Activated B cell treated with CpG ODN at 0.5 μM for 24 hours (primary cell): ENCODE measurements at regions not wholly inside any gene's neighbourhood (a gene's known extent, or its start where the extent isn't known, plus 50 kb on each side); places are given as distances from the start of the nearest gene placed in this dataset.

Experiments used
- ATAC-seq: fragments of 200-7000 bp; cut with Tn5 transposase; one replicate; pipeline ENCODE4 v1.10.0; 2021; ENCODE audit warnings: low read depth, mild to moderate bottlenecking, moderate library complexity
- CTCF ChIA-PET: fragments of 350-600 bp; sonication (Branson Sonifier 250); formaldehyde crosslinking; loops from one replicate; lab custom pipeline; 2021; ENCODE audit warnings: antibody characterized with exemption; lab: Charles Lee
- POLR2A ChIA-PET: fragments of 350-600 bp; sonication (Branson Sonifier 250); formaldehyde crosslinking; loops from one replicate; lab custom pipeline; 2021; ENCODE audit warnings: antibody characterized with exemption; lab: Charles Lee
- DNase-seq: peaks from one replicate; pipeline ENCODE4 v3.0.0; 2022
- H3K27ac Mint-ChIP-seq: one replicate; pipeline ENCODE4 v1.8.0; 2020; ENCODE audit warnings: mixed read lengths
- H3K27me3 Mint-ChIP-seq: one replicate; pipeline ENCODE4 v1.8.0; 2021; ENCODE audit warnings: mixed read lengths
- H3K36me3 Mint-ChIP-seq: one replicate; pipeline ENCODE4 v1.8.0; 2021; ENCODE audit warnings: low read depth, mixed read lengths
- H3K4me1 Mint-ChIP-seq: one replicate; pipeline ENCODE4 v1.8.0; 2021; ENCODE audit warnings: mixed read lengths
- H3K4me3 Mint-ChIP-seq: one replicate; pipeline ENCODE4 v1.8.0; 2020; ENCODE audit warnings: mild to moderate bottlenecking, mixed read lengths
- H3K9me3 Mint-ChIP-seq: one replicate; pipeline ENCODE4 v1.8.0; 2020; ENCODE audit warnings: mixed read lengths
- CTCF ChIP-seq: fragments of 200-600 bp; IDR thresholded peaks from one replicate; pipeline ENCODE4 v1.8.0; 2022; ENCODE audit warnings: antibody characterized with exemption, mild to moderate bottlenecking
- intact Hi-C: fragments of 100-400 bp; cut with micrococcal nuclease; formaldehyde crosslinking; loops from one replicate; pipeline ENCODE4 v1.15.1; 2024

GRCh38 chr4:123317211-123317610 lies 79.4 kb upstream of the SPRY1 start:
- Mint-ChIP-seq H3K27ac (no peak overlapping the region), H3K4me3 (no peak overlapping the region), H3K27me3 (no peaks in the 10 kb centered on the region), H3K9me3 (peaks cover 12% of the 10 kb centered on the region), H3K4me1 (peaks cover 5% of the 10 kb centered on the region), H3K36me3 (peaks cover 29% of the 10 kb centered on the region)
- ATAC-seq = no peak
- intact Hi-C loops = no loop called here
- POLR2A ChIA-PET = interaction anchor here (0.6 to 1.3 kb wide), 2 partner anchors 8 to 10 kb away, joined by 3 to 4 read pairs; no protein-coding TSS in a partner anchor
- CTCF ChIA-PET = no interaction called here
- no peak for TF ChIP-seq CTCF
- no peak for DNase-seq

GRCh38 chr4:123319639-123320038 lies 77.0 kb upstream of the SPRY1 start:
- CTCF ChIA-PET = no interaction called here
- POLR2A ChIA-PET = no interaction called here
- Mint-ChIP-seq H3K27me3 (no peaks in the 10 kb centered on the region), H3K4me3 (no peak overlapping the region), H3K36me3 (peaks cover 20% of the 10 kb centered on the region), H3K27ac (no peak overlapping the region), H3K4me1 (peaks cover 15% of the 10 kb centered on the region), H3K9me3 (peaks cover 20% of the 10 kb centered on the region)
- intact Hi-C loops = loop anchor here (10.0 kb wide), 1 partner anchor 135 kb away; no protein-coding TSS in a partner anchor
- ATAC-seq (no peak), DNase-seq (no peak)
- no peak for TF ChIP-seq CTCF

GRCh38 chr4:123323998-123324397 lies 72.6 kb upstream of the SPRY1 start:
- no peak overlapping the region for H3K4me3 Mint-ChIP-seq
- H3K36me3 Mint-ChIP-seq = peaks cover 4% of the 10 kb centered on the region
- H3K27ac Mint-ChIP-seq = no peak overlapping the region
- H3K4me1 Mint-ChIP-seq = peaks cover 43% of the 10 kb centered on the region
- H3K9me3 Mint-ChIP-seq = peaks cover 20% of the 10 kb centered on the region
- DNase-seq (no peak), ATAC-seq (no peak)
- TF ChIP-seq CTCF = no peak
- ChIA-PET POLR2A (no interaction called here), CTCF (no interaction called here)
- intact Hi-C loops = loop anchor here (2.0 to 10.0 kb wide), 2 partner anchors 39 to 131 kb away; no protein-coding TSS in a partner anchor
- H3K27me3 Mint-ChIP-seq = no peaks in the 10 kb centered on the region

GRCh38 chr4:123325241-123325681 lies 71.3 kb upstream of the SPRY1 start:
- peak overlapping the region; percentile 61 for H3K4me3 Mint-ChIP-seq
- H3K36me3 Mint-ChIP-seq = peaks cover 4% of the 10 kb centered on the region
- intact Hi-C loops = loop anchor here (2.0 to 10.0 kb wide), 2 partner anchors 38 to 130 kb away; no protein-coding TSS in a partner anchor
- POLR2A ChIA-PET = interaction anchor here (0.6 kb wide), 1 partner anchor 8 kb away, joined by 3 read pairs; no protein-coding TSS in a partner anchor
- H3K9me3 Mint-ChIP-seq = peaks cover 17% of the 10 kb centered on the region
- no peak for TF ChIP-seq CTCF
- peaks cover 38% of the 10 kb centered on the region for H3K4me1 Mint-ChIP-seq
- peak overlapping the region; percentile 72 for H3K27ac Mint-ChIP-seq
- DNase-seq (peak; percentile 17), ATAC-seq (peak; percentile 83)
- CTCF ChIA-PET = no interaction called here
- no peaks in the 10 kb centered on the region for H3K27me3 Mint-ChIP-seq

GRCh38 chr4:123327346-123327745 lies 69.2 kb upstream of the SPRY1 start:
- ATAC-seq = no peak
- CTCF ChIA-PET = no interaction called here

More at GRCh38 chr4:123327346-123327745, 69.2 kb upstream of the SPRY1 start:
- Mint-ChIP-seq H3K27ac (no peak overlapping the region), H3K27me3 (no peaks in the 10 kb centered on the region), H3K9me3 (peaks cover 7% of the 10 kb centered on the region), H3K36me3 (no peaks in the 10 kb centered on the region), H3K4me3 (no peak overlapping the region), H3K4me1 (peaks cover 38% of the 10 kb centered on the region)
- intact Hi-C loops = loop anchor here (10.0 kb wide), 1 partner anchor 127 kb away; no protein-coding TSS in a partner anchor
- no peak for TF ChIP-seq CTCF
- DNase-seq = no peak
- POLR2A ChIA-PET = no interaction called here
